ENCODE measurements at regions not wholly inside any gene's neighbourhood (a gene's known extent, or its start where the extent isn't known, plus 50 kb on each side); places are given as distances from the start of the nearest gene placed in this dataset.

- H3K27me3 Mint-ChIP-seq, result no peaks in the 10 kb centered on the region
- H3K36me3 Mint-ChIP-seq (ENCODE audit: low read depth), result no peaks in the 10 kb centered on the region
- ChIA-PET CTCF (no interaction called here), POLR2A (no interaction called here)
- no peak for DNase-seq
- H3K4me1 Mint-ChIP-seq (ENCODE audit: low read depth), result no peaks in the 10 kb centered on the region
- no peak for ATAC-seq
- no peak overlapping the region for H3K4me3 Mint-ChIP-seq
- no peak overlapping the region for H3K27ac Mint-ChIP-seq
- TF ChIP-seq, protein P1, sequence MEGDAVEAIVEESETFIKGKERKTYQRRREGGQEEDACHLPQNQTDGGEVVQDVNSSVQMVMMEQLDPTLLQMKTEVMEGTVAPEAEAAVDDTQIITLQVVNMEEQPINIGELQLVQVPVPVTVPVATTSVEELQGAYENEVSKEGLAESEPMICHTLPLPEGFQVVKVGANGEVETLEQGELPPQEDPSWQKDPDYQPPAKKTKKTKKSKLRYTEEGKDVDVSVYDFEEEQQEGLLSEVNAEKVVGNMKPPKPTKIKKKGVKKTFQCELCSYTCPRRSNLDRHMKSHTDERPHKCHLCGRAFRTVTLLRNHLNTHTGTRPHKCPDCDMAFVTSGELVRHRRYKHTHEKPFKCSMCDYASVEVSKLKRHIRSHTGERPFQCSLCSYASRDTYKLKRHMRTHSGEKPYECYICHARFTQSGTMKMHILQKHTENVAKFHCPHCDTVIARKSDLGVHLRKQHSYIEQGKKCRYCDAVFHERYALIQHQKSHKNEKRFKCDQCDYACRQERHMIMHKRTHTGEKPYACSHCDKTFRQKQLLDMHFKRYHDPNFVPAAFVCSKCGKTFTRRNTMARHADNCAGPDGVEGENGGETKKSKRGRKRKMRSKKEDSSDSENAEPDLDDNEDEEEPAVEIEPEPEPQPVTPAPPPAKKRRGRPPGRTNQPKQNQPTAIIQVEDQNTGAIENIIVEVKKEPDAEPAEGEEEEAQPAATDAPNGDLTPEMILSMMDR (IDR thresholded peaks at IDR 0.05), result no peak
- no peaks in the 10 kb centered on the region for H3K9me3 Mint-ChIP-seq
- intact Hi-C loops (cut with micrococcal nuclease), result no loop called here
Measured at GRCh38 chr13:111908981-111909380, 158.0 kb upstream of the SOX1 start.

- H3K36me3 Mint-ChIP-seq (ENCODE audit: low read depth), result no peaks in the 10 kb centered on the region
- H3K4me3 Mint-ChIP-seq, result no peak overlapping the region
- TF ChIP-seq, protein P1 (IDR thresholded peaks at IDR 0.05), result no peak
- H3K4me1 Mint-ChIP-seq (ENCODE audit: low read depth), result no peaks in the 10 kb centered on the region
- H3K27me3 Mint-ChIP-seq, result no peaks in the 10 kb centered on the region
- POLR2A ChIA-PET, result no interaction called here
- DNase-seq, result no peak
- ATAC-seq, result no peak
- CTCF ChIA-PET, result no interaction called here
- H3K27ac Mint-ChIP-seq, result no peak overlapping the region
- intact Hi-C loops (cut with micrococcal nuclease), result no loop called here
- H3K9me3 Mint-ChIP-seq, result no peaks in the 10 kb centered on the region
Measured at GRCh38 chr13:111909501-111909900, 157.4 kb upstream of the SOX1 start.

GRCh38 chr13:111909971-111910671, 156.8 kb upstream of the SOX1 start:
- CTCF ChIA-PET, result no interaction called here
- Mint-ChIP-seq H3K27me3 (no peaks in the 10 kb centered on the region), H3K27ac (no peak overlapping the region), H3K4me1 (ENCODE audit: low read depth) (no peaks in the 10 kb centered on the region), H3K9me3 (no peaks in the 10 kb centered on the region), H3K36me3 (ENCODE audit: low read depth) (no peaks in the 10 kb centered on the region), H3K4me3 (no peak overlapping the region)
- ATAC-seq (no peak), DNase-seq (no peak)
- intact Hi-C loops (cut with micrococcal nuclease), result no loop called here
- POLR2A ChIA-PET, result no interaction called here
- TF ChIP-seq, protein P1 (IDR thresholded peaks at IDR 0.05), result no peak

DNA sequence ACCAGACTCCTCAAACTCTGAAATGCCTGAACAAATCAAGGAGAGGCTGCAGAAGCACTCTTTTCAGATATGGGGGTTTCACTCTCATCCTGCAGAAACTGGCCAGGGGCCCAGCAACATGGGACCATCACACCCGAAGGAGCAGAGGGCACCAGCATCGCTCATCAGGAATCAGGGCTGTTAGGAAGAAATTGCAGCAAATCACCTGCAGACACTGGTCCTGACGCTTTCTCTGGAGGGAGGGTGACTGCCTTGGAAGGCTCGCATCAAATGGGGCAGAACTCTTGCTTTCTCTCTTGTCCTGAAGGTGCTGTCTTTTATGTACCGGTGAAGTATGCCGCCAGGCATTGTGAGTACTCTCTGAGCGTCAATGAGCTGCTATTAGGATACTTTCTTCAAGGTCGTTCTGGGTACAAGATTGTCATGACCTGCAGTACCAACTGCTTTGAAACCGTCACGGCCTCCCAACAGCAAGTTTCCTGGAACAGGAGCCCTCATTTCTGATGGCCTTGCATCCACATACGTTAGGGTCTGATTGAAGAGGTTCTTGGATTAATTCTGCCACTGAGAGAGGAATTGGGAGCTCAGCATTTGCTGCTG, 155.7 kb upstream of the SOX1 start:
- H3K4me1 Mint-ChIP-seq (ENCODE audit: low read depth), result no peaks in the 10 kb centered on the region
- TF ChIP-seq, protein P1 (IDR thresholded peaks at IDR 0.05), result no peak
- DNase-seq (no peak), ATAC-seq (no peak)
- H3K9me3 Mint-ChIP-seq, result no peaks in the 10 kb centered on the region
- H3K27ac Mint-ChIP-seq, result no peak overlapping the region
- intact Hi-C loops (cut with micrococcal nuclease), result no loop called here
- no peaks in the 10 kb centered on the region for H3K36me3 Mint-ChIP-seq (ENCODE audit: low read depth)
- no peak overlapping the region for H3K4me3 Mint-ChIP-seq
- ChIA-PET POLR2A (no interaction called here), CTCF (no interaction called here)
- no peaks in the 10 kb centered on the region for H3K27me3 Mint-ChIP-seq

DNA sequence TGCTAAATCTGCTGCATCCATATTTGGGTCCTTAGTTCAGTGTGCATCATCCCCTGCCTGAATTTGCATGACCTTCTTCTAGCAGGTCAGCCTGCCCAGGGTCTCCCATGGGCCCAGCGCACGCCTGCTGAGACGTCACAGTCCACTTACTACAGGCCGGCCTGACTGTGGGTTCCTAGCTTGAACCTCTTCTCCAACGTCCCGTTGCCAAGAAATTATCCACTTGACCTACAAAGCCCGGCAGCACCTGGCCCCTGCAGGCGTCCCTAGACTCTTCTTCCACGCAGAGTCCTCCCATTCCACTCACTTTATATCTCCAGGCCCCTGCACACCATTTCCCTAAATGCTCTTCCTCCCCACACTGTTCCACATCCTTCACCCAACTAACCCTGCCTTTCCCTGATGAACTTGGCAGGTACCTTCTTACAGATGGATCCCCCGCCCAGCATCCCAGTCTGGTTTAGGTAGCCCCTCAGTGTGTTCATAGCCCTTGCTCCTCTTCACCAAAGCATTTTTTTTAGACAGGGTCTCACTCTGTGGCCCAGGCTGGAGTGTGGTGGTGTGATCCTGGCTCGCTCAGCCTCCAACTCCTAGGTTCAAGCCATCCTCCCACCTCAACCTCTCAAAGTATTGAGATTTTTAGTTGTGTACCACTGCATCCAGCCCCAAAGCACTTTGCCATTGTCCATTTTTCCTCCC, 155.0 kb upstream of the SOX1 start:
- TF ChIP-seq, protein P1 (IDR thresholded peaks at IDR 0.05), result no peak
- ChIA-PET POLR2A (no interaction called here), CTCF (no interaction called here)
- no peak for DNase-seq
- ATAC-seq, result no peak
- Mint-ChIP-seq H3K4me1 (ENCODE audit: low read depth) (no peaks in the 10 kb centered on the region), H3K9me3 (no peaks in the 10 kb centered on the region), H3K27ac (no peak overlapping the region), H3K27me3 (no peaks in the 10 kb centered on the region), H3K4me3 (no peak overlapping the region), H3K36me3 (ENCODE audit: low read depth) (no peaks in the 10 kb centered on the region)
- intact Hi-C loops (cut with micrococcal nuclease), result no loop called here
